ENCODE measurements at regions not wholly inside any gene's neighbourhood (a gene's known extent, or its start where the extent isn't known, plus 50 kb on each side); places are given as distances from the start of the nearest gene placed in this dataset.

- DNase-seq: no peak
These were observed 136.9 kb downstream of the SCARB1 start for GRCh38 chr12:124726596-124727263.

- no peak for DNase-seq
These were observed 137.9 kb downstream of the SCARB1 start for GRCh38 chr12:124725597-124726237.

- DNase-seq: no peak
These were observed 138.6 kb downstream of the SCARB1 start for GRCh38 chr12:124725099-124725498.

- no peak for DNase-seq
These were observed 140.8 kb downstream of the SCARB1 start for GRCh38 chr12:124722878-124723277.

GRCh38 chr12:124721501-124722162 is 142.0 kb downstream of the SCARB1 start:
- no peak for DNase-seq

GRCh38 chr12:124720681-124721500 is 142.8 kb downstream of the SCARB1 start:
- peak; percentile 87 to 94 for DNase-seq

- peak; percentile 46 to 68 for DNase-seq
These were observed 143.5 kb downstream of the SCARB1 start for GRCh38 chr12:124720004-124720680.

GRCh38 chr12:124719231-124719630 is 144.4 kb downstream of the SCARB1 start:
- no peak for DNase-seq

- no peak for DNase-seq
These were observed 145.2 kb downstream of the SCARB1 start for GRCh38 chr12:124718458-124718857.

GRCh38 chr12:124718036-124718435 is 145.6 kb downstream of the SCARB1 start:
- no peak for DNase-seq

GRCh38 chr12:124717318-124717717 is 146.3 kb downstream of the SCARB1 start:
- DNase-seq: no peak

GRCh38 chr12:124716208-124717130 is 147.2 kb downstream of the SCARB1 start:
- no peak for DNase-seq

- DNase-seq: peak; percentile 16 to 69
These were observed 147.9 kb upstream of the NCOR2 start for GRCh38 chr12:124715121-124715990.

- DNase-seq: no peak
These were observed 146.1 kb upstream of the NCOR2 start for GRCh38 chr12:124713436-124714082.

- DNase-seq: no peak
These were observed 145.6 kb upstream of the NCOR2 start for GRCh38 chr12:124713041-124713435.

GRCh38 chr12:124711344-124711743 is 143.9 kb upstream of the NCOR2 start:
- DNase-seq: no peak

GRCh38 chr12:124709722-124710687 is 142.6 kb upstream of the NCOR2 start:
- no peak for DNase-seq

GRCh38 chr12:124707316-124707715 is 139.9 kb upstream of the NCOR2 start:
- no peak for DNase-seq

- DNase-seq: no peak
These were observed 139.0 kb upstream of the NCOR2 start for GRCh38 chr12:124706363-124706762.
